Limb (tissue), 2 donors: ENCODE measurements at regions not wholly inside any gene's neighbourhood (a gene's known extent, or its start where the extent isn't known, plus 50 kb on each side); places are given as distances from the start of the nearest gene placed in this dataset.

Experiments
- DNase-seq, 2 donors: peaks; one replicate each; pipeline ENCODE4 v3.0.0-alpha.2; 2016; ENCODE audit errors: extremely low spot score in 2 of 2

- DNase-seq: peak; percentile 36 to 73
These were observed 171.8 kb downstream of the ICOS start for GRCh38 chr2:204108330-204108751.

GRCh38 chr2:204108781-204109295, 172.3 kb downstream of the ICOS start:
- no peak for DNase-seq

- peak in 1 of 2 donors; percentile 45 for DNase-seq
These were observed 173.1 kb downstream of the ICOS start for GRCh38 chr2:204109681-204110080.

DNA sequence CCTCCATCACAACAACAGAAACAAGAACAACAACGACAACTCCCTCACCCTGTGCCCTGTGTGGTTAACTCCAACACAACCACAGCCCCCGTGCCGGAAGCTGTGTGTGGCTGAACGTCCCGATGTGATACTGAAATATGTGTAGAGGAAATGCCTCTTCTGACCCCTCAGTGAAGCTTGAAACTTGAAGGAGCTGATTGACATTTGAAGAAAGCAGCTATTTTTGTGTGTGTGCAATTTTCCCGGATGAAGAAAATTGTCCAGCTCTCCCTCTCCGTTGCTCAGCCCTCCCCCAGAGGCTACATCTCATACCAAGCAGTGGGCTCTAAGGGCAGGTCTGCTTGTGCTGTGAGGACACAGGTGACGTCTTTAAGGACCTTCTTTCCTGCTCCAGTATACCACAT, 173.8 kb downstream of the ICOS start:
- DNase-seq: no peak

GRCh38 chr2:204110751-204111516, 174.4 kb downstream of the ICOS start:
- peak in 1 of 2 donors; percentile 53 for DNase-seq

GRCh38 chr2:204112084-204112770, 175.7 kb downstream of the ICOS start:
- DNase-seq: no peak

DNA sequence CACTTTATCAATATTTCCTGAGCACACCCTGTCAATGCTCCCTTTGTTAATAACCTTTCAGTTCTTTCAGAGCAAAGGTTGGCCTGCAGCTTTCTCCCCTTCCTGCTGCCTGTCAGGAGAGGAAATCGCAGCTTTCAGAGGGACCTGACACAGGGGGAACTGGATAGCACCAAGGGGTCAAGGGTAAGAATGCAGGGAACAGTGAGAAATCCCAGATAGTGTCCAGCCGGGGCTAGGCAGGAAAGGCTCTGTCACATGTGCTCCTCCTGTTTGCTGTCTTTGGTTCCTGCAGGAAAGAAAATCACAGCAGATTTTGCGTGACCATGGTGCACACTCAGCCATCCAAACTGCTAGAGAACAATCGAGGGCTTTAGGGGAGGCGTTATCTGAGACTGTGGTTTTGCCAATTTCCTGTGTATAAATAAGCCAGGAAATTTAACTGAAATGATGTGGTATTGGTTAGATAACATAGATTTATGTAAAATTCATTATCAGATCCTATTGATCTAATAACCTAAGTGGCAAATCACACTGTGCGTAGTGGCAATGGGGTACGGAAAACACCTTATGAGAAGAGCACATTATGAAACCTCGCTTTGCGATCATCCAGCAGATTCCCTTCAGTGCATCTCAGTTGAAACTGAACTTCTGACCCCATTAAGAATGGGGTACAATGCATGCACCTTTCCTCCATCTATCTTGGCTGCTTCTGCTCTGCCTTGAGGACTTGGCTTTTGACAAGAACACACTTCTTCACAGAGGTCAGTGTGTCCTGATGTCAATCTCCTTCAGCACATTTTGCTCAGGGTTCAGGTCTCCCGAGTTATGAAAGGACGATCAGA, 178.0 kb downstream of the ICOS start:
- DNase-seq: no peak

DNA sequence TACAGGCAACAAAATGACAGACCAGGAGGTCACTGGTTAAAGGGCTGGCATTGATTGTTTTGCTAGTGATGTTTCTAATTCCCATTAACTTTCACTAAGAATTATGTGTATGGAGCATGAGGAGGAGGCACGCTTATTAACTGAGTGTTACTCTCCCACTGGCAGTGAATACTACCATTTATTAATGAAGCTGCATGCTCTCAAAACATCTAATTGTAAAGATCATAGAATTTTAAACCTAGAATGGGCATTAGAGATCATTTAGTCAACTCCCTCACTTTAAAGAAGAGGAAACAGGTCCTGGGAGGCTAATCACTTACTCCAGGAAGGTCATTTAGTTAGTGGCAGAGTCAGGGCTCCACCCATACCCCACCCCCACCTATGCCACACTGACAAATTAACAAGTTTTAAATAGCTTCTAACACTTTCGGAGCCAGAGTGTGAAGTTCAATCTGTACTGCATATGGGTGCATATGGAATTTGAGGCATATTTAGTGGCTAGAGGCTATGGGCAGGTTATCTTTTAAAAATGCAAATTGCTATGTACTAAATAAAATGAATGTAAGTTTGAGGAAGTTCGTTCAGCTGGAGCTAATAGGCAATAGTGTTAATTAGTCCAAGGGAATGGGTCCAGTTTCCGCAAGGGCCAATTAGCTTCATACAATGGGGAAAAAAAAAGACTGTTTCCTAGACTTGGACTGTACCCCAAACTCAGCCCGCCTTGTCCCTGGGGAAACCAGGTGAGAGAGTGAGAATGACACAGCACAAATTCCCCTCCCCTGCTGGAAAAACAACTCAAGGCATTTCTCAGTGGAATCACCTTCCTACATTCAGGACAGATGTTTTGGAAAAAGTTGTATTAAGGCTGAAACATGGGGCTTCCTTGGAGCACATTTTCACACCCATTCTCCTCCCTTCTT, 178.8 kb downstream of the ICOS start:
- no peak for DNase-seq

GRCh38 chr2:204116159-204116792, 179.7 kb downstream of the ICOS start:
- no peak for DNase-seq

GRCh38 chr2:204122425-204122824, 185.9 kb downstream of the ICOS start:
- DNase-seq: no peak

DNA sequence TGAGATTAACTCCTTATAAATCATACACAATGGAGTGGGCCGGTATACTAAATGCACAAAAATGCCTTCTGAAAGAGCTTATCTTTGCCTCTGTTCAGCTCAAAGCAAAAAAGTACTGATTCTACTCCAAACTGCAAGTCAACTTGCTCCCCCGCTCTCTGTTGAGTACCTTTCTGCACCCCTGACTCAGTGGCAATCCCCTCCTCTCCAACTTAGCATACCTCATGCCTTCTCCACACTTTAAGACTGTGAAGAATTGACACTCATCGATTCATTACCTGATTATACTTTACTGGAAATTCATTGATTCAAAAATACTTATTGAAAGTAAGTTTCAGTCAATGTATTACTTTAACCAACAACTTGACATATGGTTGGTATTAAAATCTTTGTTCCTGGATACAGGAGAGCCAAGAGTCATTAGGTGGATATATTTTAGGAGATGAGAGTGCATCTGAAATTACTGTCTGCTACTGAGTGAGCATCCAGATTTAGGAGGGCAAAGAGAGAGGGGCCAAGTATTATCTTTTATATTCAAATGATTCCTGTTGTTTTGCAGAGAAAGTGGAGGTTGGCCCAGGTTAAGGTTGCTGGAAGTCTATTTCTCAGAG, 187.7 kb downstream of the ICOS start:
- no peak for DNase-seq

DNA sequence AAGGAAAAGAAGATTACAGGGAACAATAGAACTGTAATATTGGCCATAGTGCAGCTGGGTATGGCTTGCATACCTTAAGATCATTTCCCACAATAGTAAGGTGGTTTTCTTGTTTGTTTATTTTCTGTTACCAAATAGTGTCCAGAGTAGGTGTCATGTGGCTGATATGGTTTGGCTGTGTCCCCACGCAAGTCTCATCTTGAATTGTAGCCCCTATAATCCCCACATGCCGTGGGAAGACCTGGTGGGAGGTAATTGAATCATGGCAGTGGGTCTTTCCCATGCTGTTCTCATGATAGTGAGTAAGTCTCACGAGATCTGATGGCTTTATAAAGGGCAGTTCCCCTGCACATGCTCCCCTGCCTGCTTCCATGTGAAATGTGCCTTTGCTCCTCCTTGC, 190.1 kb downstream of the ICOS start:
- no peak for DNase-seq

DNA sequence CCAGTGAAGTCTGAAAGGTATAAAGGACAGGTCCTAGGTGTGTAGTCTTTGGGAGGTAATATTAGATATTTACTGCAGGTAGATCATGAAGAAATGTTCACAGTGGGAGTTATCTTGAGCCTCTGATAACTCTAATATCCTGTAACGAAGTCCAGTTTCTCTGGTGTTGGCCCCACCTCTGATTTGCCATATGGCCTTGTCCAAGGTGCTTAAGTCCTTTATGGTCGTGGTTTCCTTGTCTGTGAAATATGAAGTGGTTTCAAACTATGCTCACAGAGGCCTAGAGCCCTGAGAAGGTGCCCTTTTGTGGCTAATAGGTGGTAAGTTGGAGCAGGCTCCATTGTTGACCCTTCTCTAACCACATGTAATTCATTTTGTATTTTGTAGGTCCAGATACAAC, 190.7 kb downstream of the ICOS start:
- DNase-seq: no peak

- no peak for DNase-seq
These were observed 193.2 kb downstream of the ICOS start for GRCh38 chr2:204129591-204130294.

- DNase-seq: no peak
These were observed 195.1 kb downstream of the ICOS start for GRCh38 chr2:204131621-204132020.

DNA sequence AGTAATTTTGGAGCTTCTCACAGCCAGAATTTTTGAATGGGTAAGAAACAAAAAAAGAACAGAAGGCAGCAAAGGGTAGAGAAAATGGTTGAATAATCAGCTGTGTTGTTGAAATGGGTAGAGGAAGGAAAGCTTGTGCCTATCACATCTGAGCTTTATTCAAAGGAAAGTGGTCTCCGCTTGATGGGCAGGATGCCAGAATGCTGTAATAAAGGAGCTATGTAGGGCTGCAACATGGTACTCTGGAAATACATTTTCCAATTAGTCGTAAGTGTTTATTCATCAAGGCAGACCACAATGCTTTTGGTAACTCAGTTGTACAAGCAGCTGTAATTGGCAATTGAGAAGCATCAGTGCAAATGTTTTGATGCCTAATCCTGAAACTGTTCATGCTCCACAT, 196.9 kb downstream of the ICOS start:
- DNase-seq: no peak

- DNase-seq: no peak
These were observed 197.9 kb downstream of the ICOS start for GRCh38 chr2:204134421-204134820.

DNA sequence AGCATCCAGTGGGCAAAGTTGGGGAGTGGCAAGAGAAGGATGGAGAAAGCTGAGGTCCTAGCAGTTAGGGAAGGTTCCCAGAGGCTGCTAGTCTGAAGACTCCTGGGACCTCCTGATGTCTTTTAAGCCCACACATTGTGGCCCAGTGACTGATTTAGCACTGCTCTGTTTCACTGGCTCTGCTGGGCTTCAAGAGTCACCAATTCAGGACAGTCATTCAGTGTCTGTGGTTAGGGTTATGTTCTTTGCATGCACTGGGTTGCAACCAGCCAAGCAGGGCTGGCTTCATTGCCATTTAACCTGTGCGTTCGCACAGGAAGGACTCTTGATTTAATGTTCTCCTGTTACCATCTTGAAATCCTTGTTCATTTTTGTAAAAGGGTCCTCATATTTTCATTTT, 199.2 kb downstream of the ICOS start:
- DNase-seq: no peak

DNA sequence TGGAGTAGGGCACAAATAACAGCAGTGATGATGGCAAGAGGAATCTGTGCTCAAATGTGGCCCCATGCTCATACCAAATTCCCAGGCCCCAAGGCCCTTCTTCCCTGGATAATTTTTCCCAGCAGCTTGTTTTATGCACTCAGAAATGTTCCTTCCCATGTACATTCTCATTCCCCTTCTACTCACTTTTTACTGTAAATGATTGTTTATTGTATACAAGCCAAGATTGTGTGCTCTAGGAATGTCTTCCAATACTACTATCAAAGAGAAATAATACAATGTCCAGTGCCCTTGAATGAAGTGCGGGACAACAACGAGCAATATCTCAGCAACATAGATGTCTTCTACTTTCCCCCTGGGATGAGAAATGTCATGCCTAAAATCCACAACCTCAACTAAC, 201.6 kb downstream of the ICOS start:
- DNase-seq: no peak
